ENCODE measurements at regions not wholly inside any gene's neighbourhood (a gene's known extent, or its start where the extent isn't known, plus 50 kb on each side); places are given as distances from the start of the nearest gene placed in this dataset.

GRCh38 chr1:96363826-96364225, 357.8 kb upstream of the PTBP2 start:
- TF ChIP-seq POLR2A (IDR thresholded peaks at IDR 0.05; ENCODE audit: low read depth, low read length): no peak
- no peak for TF ChIP-seq POLR2AphosphoS5 (IDR thresholded peaks at IDR 0.05; ENCODE audit: low read depth, low read length)

All from GM12892 (cell line).